Activated CD4-positive, alpha-beta T cell treated with anti-CD3 and anti-CD28 coated beads, Interleukin-2, amount 50 U/mL, for 16 hours (primary cell): ENCODE measurements at regions not wholly inside any gene's neighbourhood (a gene's known extent, or its start where the extent isn't known, plus 50 kb on each side); places are given as distances from the start of the nearest gene placed in this dataset.
A peak's percentile ranks its signal among the peaks of the same experiment; 100 is the strongest.
"Not testable (repeated sequence)": the region's sequence is repeated elsewhere in the genome, so short reads cannot be mapped to it uniquely, and the experiment has no call there.

Experiments
- DNase-seq: peaks from one replicate; pipeline ENCODE4 v3.0.0-alpha.2; 2020

GRCh38 chr21:33121715-33122475 is 52.0 kb downstream of the OLIG1 start:
- DNase-seq = no peak

- DNase-seq = no peak
Measured at GRCh38 chr21:33122507-33122906, 52.6 kb downstream of the OLIG1 start.

DNA sequence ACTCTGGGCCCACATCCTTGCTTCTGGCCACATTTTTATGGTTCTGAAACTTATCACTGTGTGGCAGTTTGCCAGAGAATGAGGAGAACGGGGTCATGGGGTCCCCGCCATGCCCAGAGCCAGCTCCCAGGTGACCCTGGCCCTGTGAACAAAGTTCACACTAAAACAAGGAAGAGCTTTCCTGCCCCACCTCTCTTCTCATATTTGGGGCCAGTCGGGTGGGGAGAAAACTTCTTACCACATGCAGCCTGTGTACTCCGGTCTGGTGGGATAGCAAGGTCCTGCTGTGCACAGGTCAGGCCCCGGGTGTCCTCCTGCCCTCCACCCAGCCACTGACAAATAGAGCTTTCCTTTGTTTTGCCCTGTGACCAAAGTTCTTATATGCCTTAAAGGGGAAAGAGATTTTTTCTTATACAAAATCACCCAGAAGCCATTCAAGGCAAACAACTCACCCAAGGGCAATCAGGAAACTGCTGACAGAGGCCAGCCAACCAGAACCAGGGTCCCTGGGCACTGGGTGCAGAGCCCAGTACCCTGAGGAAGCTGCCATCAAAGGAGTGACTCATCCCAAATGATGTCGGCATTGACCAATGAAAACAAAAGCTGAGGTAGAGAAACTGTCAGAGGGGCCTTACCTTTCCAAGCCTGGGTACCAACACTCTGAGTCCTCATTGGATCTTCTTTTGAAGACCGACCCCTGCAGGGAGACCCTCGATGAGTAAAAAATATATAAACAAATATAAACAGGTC is 53.6 kb downstream of the OLIG1 start:
- no peak for DNase-seq

DNA sequence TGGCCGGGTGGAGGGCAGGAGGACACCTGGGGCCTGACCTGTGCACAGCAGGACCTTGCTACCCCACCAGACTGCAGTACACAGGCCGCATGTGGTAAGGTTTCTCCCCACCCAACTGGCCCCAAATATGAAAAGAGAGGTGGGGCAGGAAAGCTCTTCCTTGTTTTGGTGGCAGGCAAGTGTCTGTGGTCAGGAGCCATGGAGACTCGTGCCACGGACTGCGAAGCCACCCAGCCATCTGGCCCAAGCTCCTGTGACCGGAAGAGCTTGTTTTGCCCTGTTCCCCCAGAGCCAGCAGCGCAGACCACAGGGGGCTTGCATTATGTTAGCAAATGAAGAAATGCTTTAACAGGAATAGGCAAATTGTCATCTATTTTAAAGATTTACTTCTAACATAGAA is 54.9 kb downstream of the OLIG1 start:
- DNase-seq = no peak

DNA sequence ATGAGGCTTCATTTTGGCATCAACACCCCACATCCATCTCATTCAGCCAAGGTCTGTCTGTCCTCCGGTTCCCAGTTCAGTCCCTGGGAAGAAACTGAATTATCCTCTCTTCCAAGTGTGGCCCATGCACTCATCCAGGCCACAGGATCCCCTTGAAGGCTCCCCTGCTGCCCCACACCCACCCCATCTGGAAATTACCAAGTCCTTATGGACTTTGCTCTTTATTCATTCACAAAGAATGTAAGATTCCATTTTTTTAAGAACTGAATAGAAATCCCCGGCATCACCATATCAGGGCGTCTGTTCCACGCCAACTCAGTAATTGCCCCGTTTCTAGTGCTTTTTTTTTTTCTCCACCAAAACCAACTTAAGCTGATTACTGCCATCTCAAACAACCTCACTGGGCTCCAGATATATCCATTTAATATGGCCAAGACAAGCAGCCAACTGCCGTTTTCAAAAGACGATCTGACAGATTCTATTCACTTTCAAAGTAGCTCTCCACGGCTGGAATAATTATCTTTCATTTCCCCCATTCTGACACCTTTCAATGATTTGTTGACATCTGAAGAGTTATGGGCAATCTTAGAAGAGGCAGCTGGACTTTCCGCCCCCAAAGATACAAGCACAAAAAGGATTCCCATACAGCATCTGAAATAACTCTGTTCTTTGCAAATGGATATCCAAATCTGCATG is 55.9 kb downstream of the OLIG1 start:
- no peak for DNase-seq

- DNase-seq = no peak
Measured at GRCh38 chr21:33126569-33126968, 56.6 kb downstream of the OLIG1 start.

DNA sequence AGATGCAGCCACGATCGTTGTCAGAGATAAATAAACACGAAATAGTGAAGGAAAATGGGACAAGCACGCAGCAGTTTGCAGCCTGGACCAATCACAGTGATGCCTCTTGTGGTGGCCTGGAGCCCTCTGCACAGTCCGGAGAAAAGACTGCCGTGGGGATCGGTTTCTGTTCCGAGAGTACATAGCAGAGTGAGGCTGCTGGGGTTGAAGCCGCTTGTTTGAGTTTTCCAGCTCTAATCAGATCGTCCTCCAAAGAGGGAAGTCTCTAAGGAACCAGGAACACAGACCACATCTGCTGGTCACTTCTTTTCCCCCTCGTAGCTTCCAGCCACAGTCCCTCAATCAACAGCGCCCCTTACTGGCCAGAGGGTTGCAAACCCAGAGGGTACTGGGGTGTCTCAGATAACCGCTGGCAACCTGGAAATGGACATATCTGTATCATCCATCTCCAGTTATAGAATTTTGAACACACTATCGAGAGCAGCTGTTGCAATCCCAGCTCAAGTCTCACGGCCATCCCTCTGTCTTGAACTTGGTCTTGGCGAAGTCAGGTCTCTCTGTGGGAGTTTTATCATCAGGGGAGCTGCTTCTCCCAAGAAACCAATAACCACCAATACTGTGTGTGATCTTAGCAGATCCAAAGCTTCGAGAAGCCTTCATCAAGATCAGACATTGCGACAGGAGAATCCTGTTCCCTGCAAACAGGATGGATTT is 57.4 kb downstream of the OLIG1 start:
- peak; percentile 53 for DNase-seq

GRCh38 chr21:33127868-33128242 is 57.9 kb downstream of the OLIG1 start:
- DNase-seq = no peak

DNA sequence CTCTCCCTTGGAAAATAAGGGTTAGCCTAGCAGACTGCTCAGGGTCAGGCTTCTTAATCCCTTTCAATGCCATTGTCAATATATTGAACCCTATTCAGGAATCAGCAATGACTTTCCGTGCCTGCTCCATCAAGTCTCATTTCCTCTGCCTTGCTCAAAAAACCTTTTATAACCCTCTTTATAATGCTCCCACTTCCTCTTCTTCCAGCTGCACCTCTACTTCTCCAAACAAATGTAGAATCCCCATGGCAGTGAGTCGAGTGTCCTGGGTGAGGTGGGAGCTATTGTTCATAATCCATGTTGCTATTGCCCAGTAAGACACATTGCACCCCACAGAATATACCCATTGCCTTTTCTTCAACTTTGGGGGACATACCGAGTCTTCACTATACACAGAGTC is 58.6 kb downstream of the OLIG1 start:
- no peak for DNase-seq

DNA sequence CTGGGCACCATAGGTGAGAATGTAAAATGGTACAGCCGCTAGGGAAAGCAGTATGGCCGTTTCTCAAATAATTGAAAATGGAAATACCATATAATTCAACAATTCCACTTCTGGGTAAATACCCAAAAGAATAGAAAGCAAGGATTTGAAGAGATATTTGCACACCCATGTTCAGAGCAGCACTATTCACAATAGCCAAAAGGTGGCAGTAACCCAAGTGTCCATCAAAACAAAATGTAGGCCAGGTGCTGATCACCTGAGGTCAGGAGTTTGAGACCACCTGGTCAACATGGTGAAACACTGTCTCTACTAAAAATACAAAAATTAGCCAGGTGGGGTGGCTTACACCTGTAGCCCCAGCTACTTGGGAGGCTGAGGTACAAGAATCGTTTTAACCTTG is 62.1 kb downstream of the OLIG1 start:
- no peak for DNase-seq

GRCh38 chr21:33133892-33134291 is 64.0 kb downstream of the OLIG1 start:
- DNase-seq = no peak

DNA sequence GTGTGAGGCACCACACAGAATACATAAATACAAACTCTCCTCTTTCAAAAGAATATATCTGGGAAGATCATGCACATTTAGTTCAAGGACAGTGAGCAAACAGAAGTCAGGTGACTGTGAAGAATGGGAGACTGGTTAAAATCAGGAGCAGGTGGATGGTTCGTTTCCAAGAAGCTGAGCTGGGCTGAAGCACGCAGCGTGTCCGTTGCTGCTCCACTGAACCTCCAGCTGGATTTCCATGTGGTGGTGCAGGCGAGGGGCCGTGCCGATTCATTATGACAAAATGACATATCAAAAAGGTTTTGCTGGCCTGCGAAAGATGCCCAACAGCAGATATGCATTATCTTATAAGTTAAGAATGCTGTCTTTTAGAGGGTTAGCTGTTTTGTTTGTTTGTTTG is 66.0 kb downstream of the OLIG1 start:
- DNase-seq = no peak

GRCh38 chr21:33136847-33137502 is 67.0 kb downstream of the OLIG1 start:
- no peak for DNase-seq

- DNase-seq = no peak
Measured at GRCh38 chr21:33139084-33139483, 69.1 kb downstream of the OLIG1 start.

GRCh38 chr21:33140288-33140687 is 70.3 kb downstream of the OLIG1 start:
- DNase-seq = no peak

DNA sequence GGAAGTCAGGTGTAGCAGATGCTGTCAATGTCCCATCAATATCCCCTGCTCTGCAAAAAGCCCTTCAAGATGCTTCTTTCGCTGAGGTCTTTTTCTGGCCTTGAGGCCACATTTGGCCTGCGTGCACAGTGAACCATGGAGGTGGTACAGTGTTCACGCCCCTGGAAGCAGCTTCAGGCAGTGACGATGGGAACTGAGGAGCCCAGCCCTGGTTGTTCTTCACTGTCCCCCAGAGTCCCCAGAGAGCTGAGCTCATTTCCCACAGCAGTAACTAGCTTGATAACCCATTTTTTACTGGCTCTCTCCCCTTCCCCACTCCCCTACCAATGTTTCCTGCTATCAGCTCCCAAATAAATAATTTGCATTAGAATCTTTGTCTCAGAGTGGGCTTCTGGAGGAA is 76.5 kb downstream of the OLIG1 start:
- DNase-seq = no peak

DNA sequence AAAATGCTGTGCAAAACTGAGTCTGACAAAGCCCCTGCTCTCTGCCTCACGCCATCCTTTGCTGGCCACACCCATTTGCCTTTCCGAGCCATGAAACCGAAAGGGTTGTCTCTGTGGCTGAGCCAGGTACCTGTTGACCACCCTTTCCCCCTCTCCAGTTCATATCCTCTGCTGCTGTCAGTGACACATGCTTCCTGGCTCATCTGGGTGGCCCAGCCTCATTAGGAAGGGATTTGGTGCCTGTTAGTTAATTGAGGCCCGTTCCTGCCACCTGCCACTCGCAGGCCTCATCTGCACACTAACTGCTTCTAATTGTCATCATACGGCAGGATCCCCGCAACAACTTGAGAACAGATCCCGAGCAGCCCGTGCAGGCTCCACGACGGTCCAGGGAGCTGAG is 79.2 kb downstream of the OLIG1 start:
- DNase-seq = no peak

GRCh38 chr21:33150968-33151367 is 78.8 kb upstream of the IFNAR2 start:
- DNase-seq = not testable (repeated sequence)

GRCh38 chr21:33151941-33152731 is 77.6 kb upstream of the IFNAR2 start:
- DNase-seq = no peak

DNA sequence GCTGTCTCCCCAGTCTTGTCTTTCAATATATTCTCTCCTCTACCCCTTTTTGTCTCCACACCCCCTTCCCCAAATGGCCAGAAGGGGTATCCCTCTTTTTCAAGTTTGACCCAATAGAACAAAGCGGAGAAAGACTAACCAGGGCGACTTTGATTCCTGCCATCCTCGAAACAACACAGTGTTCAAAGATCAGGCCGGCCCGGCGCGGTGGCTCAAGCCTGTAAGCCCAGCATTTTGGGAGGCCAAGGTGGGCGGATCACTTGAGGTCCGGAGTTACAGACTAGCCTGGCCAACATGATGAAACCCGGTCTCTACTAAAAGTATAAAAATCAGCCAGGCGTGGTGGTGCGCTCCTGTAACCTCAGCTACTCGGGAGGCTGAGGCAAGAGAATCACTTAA is 77.0 kb upstream of the IFNAR2 start:
- DNase-seq = no peak

GRCh38 chr21:33155005-33155404 is 74.7 kb upstream of the IFNAR2 start:
- no peak for DNase-seq

DNA sequence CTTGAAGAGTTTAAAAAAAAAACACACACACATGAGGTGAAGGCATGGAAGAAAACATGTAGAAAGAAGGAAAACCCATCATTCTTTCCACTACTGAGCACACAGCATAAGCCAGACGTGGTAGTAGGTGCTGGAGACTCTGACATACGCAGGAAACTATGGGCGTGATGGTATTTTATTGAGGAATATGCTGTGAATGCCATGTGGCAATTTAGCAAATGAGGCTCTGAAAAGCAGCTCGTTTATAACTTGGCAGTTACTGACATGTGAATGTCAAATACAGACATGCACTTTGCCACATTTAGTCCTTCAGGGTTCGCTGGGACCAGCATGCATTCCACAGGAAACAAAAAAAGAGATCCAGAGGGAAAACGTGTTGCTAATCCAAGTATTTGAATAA is 74.3 kb upstream of the IFNAR2 start:
- no peak for DNase-seq
